ENCODE measurements at regions not wholly inside any gene's neighbourhood (a gene's known extent, or its start where the extent isn't known, plus 50 kb on each side); places are given as distances from the start of the nearest gene placed in this dataset.

DNA sequence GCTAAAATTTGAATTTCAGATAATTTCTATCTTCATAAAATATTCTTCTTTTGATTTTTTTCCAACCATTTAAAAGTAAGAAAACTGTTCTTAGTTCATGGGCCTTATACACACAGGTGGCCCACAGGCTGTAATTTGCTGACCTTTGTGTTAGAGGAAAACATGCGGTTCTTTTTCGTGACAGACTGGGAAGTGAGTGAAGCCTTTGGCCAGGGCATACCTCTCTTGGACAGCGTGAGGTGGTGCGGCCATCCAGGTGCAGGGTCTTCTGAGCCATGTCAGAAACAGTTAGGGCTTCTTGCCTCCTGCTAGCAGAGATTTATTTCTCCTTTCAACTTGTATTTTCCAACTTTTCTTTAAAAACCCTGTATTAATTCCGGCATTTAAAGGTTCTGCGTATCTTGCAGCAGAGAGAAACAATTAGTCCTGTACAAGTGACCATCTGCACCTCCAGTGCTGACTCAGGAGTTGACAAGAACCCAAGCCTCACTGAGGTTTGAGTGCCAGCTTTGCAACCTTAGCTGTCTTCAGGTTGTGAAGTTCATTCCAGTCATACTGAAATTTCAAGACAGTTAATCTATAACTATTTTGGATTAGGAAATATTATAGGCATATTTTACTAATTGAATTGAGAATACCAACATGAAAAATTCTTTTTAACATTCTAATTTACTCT, 177.8 kb downstream of the LY86 start:
- ATAC-seq, result no peak
- Mint-ChIP-seq H3K4me1 (ENCODE audit: low read depth) (no peaks in the 10 kb centered on the region), H3K27ac (no peak overlapping the region), H3K36me3 (ENCODE audit: low read depth) (no peaks in the 10 kb centered on the region), H3K4me3 (no peak overlapping the region), H3K27me3 (peaks cover 1% of the 10 kb centered on the region), H3K9me3 (no peaks in the 10 kb centered on the region)
- POLR2A ChIA-PET, result no interaction called here
- CTCF ChIA-PET, result no interaction called here
- intact Hi-C loops (cut with micrococcal nuclease), result no loop called here
- TF ChIP-seq, protein P1, sequence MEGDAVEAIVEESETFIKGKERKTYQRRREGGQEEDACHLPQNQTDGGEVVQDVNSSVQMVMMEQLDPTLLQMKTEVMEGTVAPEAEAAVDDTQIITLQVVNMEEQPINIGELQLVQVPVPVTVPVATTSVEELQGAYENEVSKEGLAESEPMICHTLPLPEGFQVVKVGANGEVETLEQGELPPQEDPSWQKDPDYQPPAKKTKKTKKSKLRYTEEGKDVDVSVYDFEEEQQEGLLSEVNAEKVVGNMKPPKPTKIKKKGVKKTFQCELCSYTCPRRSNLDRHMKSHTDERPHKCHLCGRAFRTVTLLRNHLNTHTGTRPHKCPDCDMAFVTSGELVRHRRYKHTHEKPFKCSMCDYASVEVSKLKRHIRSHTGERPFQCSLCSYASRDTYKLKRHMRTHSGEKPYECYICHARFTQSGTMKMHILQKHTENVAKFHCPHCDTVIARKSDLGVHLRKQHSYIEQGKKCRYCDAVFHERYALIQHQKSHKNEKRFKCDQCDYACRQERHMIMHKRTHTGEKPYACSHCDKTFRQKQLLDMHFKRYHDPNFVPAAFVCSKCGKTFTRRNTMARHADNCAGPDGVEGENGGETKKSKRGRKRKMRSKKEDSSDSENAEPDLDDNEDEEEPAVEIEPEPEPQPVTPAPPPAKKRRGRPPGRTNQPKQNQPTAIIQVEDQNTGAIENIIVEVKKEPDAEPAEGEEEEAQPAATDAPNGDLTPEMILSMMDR (IDR thresholded peaks at IDR 0.05), result no peak
- DNase-seq, result no peak

DNA sequence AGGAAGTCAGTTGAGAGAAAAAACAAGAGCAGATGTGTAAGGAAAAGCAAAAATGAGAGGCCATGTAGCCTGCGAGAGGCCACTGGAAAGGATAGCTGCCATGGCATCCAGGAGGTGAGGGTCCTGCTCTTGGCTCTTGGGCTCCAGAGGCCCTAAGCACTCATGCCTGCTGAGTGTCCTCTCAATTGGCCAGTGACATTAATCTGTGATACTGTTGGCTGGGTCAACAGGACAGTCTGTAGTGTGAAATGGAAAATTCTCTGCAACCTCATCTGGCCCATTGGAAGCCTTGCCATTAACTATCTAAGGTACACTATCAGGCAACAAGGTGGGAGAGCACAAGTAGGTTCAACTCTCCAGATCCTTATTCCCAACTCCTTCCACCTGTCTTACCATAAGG, 180.9 kb downstream of the LY86 start:
- ATAC-seq (no peak), DNase-seq (no peak)
- no peaks in the 10 kb centered on the region for H3K9me3 Mint-ChIP-seq
- CTCF ChIA-PET, result interaction anchor here (0.7 to 1.7 kb wide), 2 partner anchors 10 to 14 kb away, joined by 3 to 4 read pairs; no protein-coding TSS in a partner anchor
- peaks cover 1% of the 10 kb centered on the region for H3K27me3 Mint-ChIP-seq
- intact Hi-C loops (cut with micrococcal nuclease), result no loop called here
- no peaks in the 10 kb centered on the region for H3K36me3 Mint-ChIP-seq (ENCODE audit: low read depth)
- H3K4me3 Mint-ChIP-seq, result no peak overlapping the region
- TF ChIP-seq, protein P1 (IDR thresholded peaks at IDR 0.05), result no peak
- H3K4me1 Mint-ChIP-seq (ENCODE audit: low read depth), result no peaks in the 10 kb centered on the region
- POLR2A ChIA-PET, result interaction anchor here (0.6 to 0.7 kb wide), 2 partner anchors 10 to 287 kb away, joined by 3 read pairs; no protein-coding TSS in a partner anchor
- no peak overlapping the region for H3K27ac Mint-ChIP-seq

DNA sequence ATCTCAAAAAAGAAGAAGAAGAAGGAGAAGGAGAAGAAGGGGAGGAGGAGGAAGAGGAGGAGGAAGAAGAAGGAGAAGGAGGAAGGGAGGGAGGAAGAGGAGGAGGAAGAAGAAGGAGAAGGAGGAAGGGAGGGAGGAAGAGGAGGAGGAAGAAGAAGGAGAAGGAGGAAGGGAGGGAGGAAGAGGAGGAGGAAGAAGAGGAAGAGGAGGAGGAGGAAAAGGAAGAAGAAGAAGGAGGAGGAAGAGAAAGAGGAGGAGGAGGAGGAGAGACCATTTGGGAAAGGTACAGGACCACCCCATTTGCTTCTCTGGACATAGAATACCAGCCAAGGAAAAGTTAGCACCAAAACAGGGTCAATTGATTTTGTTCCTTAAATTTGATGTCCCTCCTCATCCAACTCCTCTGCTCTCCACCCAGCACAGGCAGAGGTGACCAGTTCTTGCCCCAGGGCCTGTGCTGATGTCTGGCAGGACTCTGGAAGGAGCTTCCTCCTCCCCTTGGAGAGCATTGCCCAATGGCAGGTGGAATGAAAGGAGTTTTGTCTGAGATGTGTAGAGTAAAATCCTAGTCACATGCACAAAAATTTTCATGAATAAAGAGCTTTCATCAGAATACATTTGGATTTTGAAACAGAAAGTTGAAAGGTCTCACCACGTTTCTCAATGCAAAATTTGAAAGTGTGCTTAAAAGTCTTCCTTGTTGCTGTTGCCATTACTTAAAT, 182.9 kb downstream of the LY86 start:
- Mint-ChIP-seq H3K9me3 (no peaks in the 10 kb centered on the region), H3K27me3 (peaks cover 1% of the 10 kb centered on the region), H3K4me1 (ENCODE audit: low read depth) (no peaks in the 10 kb centered on the region), H3K27ac (no peak overlapping the region), H3K36me3 (ENCODE audit: low read depth) (no peaks in the 10 kb centered on the region), H3K4me3 (no peak overlapping the region)
- TF ChIP-seq, protein P1 (IDR thresholded peaks at IDR 0.05), result no peak
- intact Hi-C loops (cut with micrococcal nuclease), result no loop called here
- no peak for ATAC-seq
- DNase-seq, result no peak
- ChIA-PET CTCF (no interaction called here), POLR2A (no interaction called here)

DNA sequence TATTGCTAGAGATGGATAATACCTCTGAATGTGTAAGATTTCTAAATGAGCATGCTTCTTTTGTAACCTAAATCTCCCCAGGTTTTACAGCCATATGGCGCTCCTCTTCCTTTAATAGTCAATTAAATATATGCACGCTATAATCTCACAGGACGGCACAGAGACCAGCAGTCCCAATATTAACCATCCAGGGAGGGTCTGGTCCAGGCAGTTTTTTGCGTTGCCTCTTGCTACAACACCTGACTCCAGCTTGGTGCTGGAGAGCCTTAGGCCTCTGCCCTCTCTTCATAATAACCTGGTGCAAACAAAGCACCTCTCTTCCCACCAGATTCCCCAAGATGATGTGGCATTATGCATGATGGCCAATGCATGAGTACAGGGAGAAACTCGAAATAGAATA, 183.4 kb downstream of the LY86 start:
- H3K4me3 Mint-ChIP-seq, result no peak overlapping the region
- H3K9me3 Mint-ChIP-seq, result no peaks in the 10 kb centered on the region
- peaks cover 6% of the 10 kb centered on the region for H3K27me3 Mint-ChIP-seq
- ChIA-PET POLR2A (no interaction called here), CTCF (no interaction called here)
- ATAC-seq (no peak), DNase-seq (no peak)
- H3K4me1 Mint-ChIP-seq (ENCODE audit: low read depth), result no peaks in the 10 kb centered on the region
- no peaks in the 10 kb centered on the region for H3K36me3 Mint-ChIP-seq (ENCODE audit: low read depth)
- TF ChIP-seq, protein P1 (IDR thresholded peaks at IDR 0.05), result no peak
- intact Hi-C loops (cut with micrococcal nuclease), result no loop called here
- no peak overlapping the region for H3K27ac Mint-ChIP-seq

DNA sequence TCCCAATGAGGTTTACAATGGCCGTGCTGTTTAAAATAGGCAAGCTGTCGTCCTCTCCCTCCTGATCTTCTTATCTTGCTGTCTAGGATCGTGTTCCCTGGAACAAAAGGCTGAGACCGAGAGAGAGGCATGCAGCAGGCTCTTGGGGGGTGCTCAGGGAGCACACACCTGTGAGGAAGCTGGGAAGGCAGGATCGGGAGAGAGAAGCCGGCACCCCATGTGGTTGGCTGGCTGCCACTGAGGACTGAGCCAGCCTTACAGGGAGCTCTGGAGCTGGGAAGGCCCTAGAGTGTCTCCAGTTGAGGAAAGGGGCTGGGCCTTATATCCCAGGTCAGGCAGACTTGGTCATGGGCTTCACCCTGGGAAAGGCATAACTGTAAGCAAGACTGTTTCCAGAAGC, 184.2 kb downstream of the LY86 start:
- ATAC-seq (no peak), DNase-seq (no peak)
- no peak overlapping the region for H3K27ac Mint-ChIP-seq
- H3K4me3 Mint-ChIP-seq, result no peak overlapping the region
- no peaks in the 10 kb centered on the region for H3K4me1 Mint-ChIP-seq (ENCODE audit: low read depth)
- H3K36me3 Mint-ChIP-seq (ENCODE audit: low read depth), result no peaks in the 10 kb centered on the region
- TF ChIP-seq, protein P1 (IDR thresholded peaks at IDR 0.05), result no peak
- peaks cover 6% of the 10 kb centered on the region for H3K27me3 Mint-ChIP-seq
- intact Hi-C loops (cut with micrococcal nuclease), result no loop called here
- POLR2A ChIA-PET, result no interaction called here
- CTCF ChIA-PET, result no interaction called here
- no peaks in the 10 kb centered on the region for H3K9me3 Mint-ChIP-seq

Measured in activated CD8-positive, alpha-beta T cell treated with anti-CD3 and anti-CD28 coated beads for 36 hours (primary cell).